ENCODE measurements at regions not wholly inside any gene's neighbourhood (a gene's known extent, or its start where the extent isn't known, plus 50 kb on each side); places are given as distances from the start of the nearest gene placed in this dataset.

DNA sequence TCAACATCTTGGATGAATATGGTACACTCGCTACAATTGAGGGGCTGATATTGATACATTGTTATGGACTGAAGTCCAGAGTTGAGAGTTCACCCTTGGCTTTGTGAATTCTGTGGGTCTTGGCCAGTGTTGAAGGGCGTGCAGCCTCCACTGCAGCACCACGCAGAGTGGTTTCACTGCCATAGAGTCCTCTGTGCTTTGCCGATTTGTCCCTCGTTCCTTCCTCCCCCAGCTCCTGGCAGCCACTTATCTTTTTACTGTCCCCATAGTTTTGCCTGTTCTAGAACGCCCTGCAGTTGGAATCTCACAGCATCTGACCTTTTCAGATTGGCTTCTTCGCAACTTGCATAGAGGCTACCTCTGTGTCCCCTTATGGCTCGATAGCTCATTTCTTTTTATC is 57.3 kb upstream of the IRS2 start:
- no peak for TF ChIP-seq GABPA (IDR thresholded peaks at IDR 0.05 in 1 of 2, conservative IDR thresholded peaks at IDR 0.05 in 1 of 2)
- no peak for TF ChIP-seq RXRA (IDR thresholded peaks at IDR 0.05)
- no peak for TF ChIP-seq EGR1 (IDR thresholded peaks at IDR 0.05; ENCODE audit: low read depth in 2 of 2)
- TF ChIP-seq JUND (IDR thresholded peaks at IDR 0.05): no peak
- TF ChIP-seq, protein P1, sequence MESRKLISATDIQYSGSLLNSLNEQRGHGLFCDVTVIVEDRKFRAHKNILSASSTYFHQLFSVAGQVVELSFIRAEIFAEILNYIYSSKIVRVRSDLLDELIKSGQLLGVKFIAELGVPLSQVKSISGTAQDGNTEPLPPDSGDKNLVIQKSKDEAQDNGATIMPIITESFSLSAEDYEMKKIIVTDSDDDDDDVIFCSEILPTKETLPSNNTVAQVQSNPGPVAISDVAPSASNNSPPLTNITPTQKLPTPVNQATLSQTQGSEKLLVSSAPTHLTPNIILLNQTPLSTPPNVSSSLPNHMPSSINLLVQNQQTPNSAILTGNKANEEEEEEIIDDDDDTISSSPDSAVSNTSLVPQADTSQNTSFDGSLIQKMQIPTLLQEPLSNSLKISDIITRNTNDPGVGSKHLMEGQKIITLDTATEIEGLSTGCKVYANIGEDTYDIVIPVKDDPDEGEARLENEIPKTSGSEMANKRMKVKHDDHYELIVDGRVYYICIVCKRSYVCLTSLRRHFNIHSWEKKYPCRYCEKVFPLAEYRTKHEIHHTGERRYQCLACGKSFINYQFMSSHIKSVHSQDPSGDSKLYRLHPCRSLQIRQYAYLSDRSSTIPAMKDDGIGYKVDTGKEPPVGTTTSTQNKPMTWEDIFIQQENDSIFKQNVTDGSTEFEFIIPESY (IDR thresholded peaks at IDR 0.05): no peak
- no peak for TF ChIP-seq NR2F2 (IDR thresholded peaks at IDR 0.05)
- no peak for TF ChIP-seq FOXA1 (IDR thresholded peaks at IDR 0.05)
- TF ChIP-seq HNF4A (conservative IDR thresholded peaks at IDR 0.05): no peak
- no peak for TF ChIP-seq SP1 (IDR thresholded peaks at IDR 0.05)
- no peak for TF ChIP-seq FOXA2 (IDR thresholded peaks at IDR 0.05)
- TF ChIP-seq, protein P2, sequence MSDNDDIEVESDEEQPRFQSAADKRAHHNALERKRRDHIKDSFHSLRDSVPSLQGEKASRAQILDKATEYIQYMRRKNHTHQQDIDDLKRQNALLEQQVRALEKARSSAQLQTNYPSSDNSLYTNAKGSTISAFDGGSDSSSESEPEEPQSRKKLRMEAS (IDR thresholded peaks at IDR 0.05): no peak
- no peak for TF ChIP-seq YY1 (IDR thresholded peaks at IDR 0.05)
- TF ChIP-seq, protein P3, sequence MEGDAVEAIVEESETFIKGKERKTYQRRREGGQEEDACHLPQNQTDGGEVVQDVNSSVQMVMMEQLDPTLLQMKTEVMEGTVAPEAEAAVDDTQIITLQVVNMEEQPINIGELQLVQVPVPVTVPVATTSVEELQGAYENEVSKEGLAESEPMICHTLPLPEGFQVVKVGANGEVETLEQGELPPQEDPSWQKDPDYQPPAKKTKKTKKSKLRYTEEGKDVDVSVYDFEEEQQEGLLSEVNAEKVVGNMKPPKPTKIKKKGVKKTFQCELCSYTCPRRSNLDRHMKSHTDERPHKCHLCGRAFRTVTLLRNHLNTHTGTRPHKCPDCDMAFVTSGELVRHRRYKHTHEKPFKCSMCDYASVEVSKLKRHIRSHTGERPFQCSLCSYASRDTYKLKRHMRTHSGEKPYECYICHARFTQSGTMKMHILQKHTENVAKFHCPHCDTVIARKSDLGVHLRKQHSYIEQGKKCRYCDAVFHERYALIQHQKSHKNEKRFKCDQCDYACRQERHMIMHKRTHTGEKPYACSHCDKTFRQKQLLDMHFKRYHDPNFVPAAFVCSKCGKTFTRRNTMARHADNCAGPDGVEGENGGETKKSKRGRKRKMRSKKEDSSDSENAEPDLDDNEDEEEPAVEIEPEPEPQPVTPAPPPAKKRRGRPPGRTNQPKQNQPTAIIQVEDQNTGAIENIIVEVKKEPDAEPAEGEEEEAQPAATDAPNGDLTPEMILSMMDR (IDR thresholded peaks at IDR 0.05; ENCODE audit: low read depth, low read length, missing input control): no peak
- no peak for TF ChIP-seq HNF4G (IDR thresholded peaks at IDR 0.05)
- TF ChIP-seq, protein P4, sequence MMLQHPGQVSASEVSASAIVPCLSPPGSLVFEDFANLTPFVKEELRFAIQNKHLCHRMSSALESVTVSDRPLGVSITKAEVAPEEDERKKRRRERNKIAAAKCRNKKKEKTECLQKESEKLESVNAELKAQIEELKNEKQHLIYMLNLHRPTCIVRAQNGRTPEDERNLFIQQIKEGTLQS (IDR thresholded peaks at IDR 0.05): no peak
- Histone ChIP-seq H3K36me3 (ENCODE audit: control insufficient read depth in 4 of 4, insufficient read depth in 3 of 4, low read depth in 1 of 4, low read length in 3 of 4) (no peaks in the 10 kb centered on the region), H3K9me3 (ENCODE audit: control insufficient read depth in 4 of 4, low read length in 3 of 4) (no peaks in the 10 kb centered on the region), H3K4me3 (ENCODE audit: low read depth in 1 of 3, low read length in 3 of 3) (no peak overlapping the region), H3K4me1 (ENCODE audit: control insufficient read depth in 4 of 4, insufficient read depth in 4 of 4, low read length in 3 of 4) (peaks cover 0 to 4% (median under 1%) of the 10 kb centered on the region in 4 donors), H3K27ac (ENCODE audit: low read depth in 1 of 2, low read length in 2 of 2) (no peak overlapping the region), H3K9ac (ENCODE audit: low read depth in 1 of 2, low read length in 2 of 2) (no peak overlapping the region), H3K27me3 (ENCODE audit: control insufficient read depth in 4 of 4, insufficient read depth in 4 of 4, low read length in 3 of 4) (no peaks in the 10 kb centered on the region)
- WGBS: 90% methylated on average over 8 of the region's 8 CpGs
- no peak for DNase-seq (ENCODE audit: low spot score)

DNA sequence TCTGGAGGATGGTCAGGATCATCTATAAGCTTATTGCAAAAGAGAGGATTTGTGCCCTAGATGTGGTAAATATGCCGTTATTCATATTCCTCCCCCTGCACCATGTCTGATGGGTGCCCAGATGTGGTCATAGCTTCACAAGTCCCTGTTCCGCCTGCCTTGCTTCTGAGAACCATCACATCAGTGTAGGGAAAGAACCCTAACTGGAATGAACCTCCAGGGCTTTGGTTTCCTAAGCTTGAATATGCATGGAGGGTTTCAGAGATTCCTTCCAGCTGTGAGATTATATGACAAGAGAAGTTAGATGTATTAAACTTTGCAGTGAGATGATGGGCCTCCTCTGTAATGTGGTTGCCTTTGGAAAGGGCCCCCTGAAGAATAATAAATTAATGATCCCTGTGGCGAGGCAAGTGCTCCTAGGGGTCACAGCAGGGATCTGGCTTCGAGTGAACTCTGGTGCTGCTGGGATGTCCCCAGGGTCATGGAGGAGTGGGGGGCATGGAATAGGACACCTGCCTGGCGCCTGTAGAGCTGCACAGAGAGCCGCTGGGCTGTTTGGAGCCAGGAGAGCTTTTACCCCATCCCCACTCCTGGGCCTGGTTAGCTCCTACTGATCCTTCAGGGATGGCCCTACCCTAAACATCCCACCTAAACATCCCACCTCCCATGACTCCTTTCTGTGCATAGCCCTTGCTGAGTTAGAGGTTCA is 56.0 kb upstream of the IRS2 start:
- DNase-seq (ENCODE audit: low spot score): no peak
- 87% methylated on average over 6 of the region's 6 CpGs for WGBS
- no peaks in the 10 kb centered on the region for H3K4me1 ChIP-seq (ENCODE audit: control insufficient read depth in 4 of 4, insufficient read depth in 4 of 4, low read length in 3 of 4)
- no peak overlapping the region for H3K9ac ChIP-seq (ENCODE audit: low read depth in 1 of 2, low read length in 2 of 2)
- no peak overlapping the region for H3K27ac ChIP-seq (ENCODE audit: low read depth in 1 of 2, low read length in 2 of 2)
- no peaks in the 10 kb centered on the region for H3K9me3 ChIP-seq (ENCODE audit: control insufficient read depth in 4 of 4, low read length in 3 of 4)
- H3K4me3 ChIP-seq (ENCODE audit: low read depth in 1 of 3, low read length in 3 of 3): no peak overlapping the region
- no peaks in the 10 kb centered on the region for H3K36me3 ChIP-seq (ENCODE audit: control insufficient read depth in 4 of 4, insufficient read depth in 3 of 4, low read depth in 1 of 4, low read length in 3 of 4)
- TF ChIP-seq, protein P5, sequence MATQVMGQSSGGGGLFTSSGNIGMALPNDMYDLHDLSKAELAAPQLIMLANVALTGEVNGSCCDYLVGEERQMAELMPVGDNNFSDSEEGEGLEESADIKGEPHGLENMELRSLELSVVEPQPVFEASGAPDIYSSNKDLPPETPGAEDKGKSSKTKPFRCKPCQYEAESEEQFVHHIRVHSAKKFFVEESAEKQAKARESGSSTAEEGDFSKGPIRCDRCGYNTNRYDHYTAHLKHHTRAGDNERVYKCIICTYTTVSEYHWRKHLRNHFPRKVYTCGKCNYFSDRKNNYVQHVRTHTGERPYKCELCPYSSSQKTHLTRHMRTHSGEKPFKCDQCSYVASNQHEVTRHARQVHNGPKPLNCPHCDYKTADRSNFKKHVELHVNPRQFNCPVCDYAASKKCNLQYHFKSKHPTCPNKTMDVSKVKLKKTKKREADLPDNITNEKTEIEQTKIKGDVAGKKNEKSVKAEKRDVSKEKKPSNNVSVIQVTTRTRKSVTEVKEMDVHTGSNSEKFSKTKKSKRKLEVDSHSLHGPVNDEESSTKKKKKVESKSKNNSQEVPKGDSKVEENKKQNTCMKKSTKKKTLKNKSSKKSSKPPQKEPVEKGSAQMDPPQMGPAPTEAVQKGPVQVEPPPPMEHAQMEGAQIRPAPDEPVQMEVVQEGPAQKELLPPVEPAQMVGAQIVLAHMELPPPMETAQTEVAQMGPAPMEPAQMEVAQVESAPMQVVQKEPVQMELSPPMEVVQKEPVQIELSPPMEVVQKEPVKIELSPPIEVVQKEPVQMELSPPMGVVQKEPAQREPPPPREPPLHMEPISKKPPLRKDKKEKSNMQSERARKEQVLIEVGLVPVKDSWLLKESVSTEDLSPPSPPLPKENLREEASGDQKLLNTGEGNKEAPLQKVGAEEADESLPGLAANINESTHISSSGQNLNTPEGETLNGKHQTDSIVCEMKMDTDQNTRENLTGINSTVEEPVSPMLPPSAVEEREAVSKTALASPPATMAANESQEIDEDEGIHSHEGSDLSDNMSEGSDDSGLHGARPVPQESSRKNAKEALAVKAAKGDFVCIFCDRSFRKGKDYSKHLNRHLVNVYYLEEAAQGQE (IDR thresholded peaks at IDR 0.05): no peak
- TF ChIP-seq EGR1 (IDR thresholded peaks at IDR 0.05; ENCODE audit: low read depth in 2 of 2) (no peak), GABPA (IDR thresholded peaks at IDR 0.05 in 1 of 2, conservative IDR thresholded peaks at IDR 0.05 in 1 of 2) (no peak), YY1 (IDR thresholded peaks at IDR 0.05) (no peak), RAD21 (IDR thresholded peaks at IDR 0.05) (no peak), FOXA1 (IDR thresholded peaks at IDR 0.05) (no peak), NR2F2 (IDR thresholded peaks at IDR 0.05) (no peak), SP1 (IDR thresholded peaks at IDR 0.05) (no peak), JUND (IDR thresholded peaks at IDR 0.05) (no peak), TAF1 (conservative IDR thresholded peaks at IDR 0.05) (no peak)
- TF ChIP-seq, protein P2 (IDR thresholded peaks at IDR 0.05): no peak
- TF ChIP-seq, protein P1 (IDR thresholded peaks at IDR 0.05): no peak
- no peaks in the 10 kb centered on the region for H3K27me3 ChIP-seq (ENCODE audit: control insufficient read depth in 4 of 4, insufficient read depth in 4 of 4, low read length in 3 of 4)
